AG09319 (cell line): ENCODE measurements at regions not wholly inside any gene's neighbourhood (a gene's known extent, or its start where the extent isn't known, plus 50 kb on each side); places are given as distances from the start of the nearest gene placed in this dataset.

Source experiments
- DNase-seq: peaks from one replicate; pipeline ENCODE4 v3.0.0-alpha.2; 2010; ENCODE audit warnings: low read depth; ENCODE audit errors: extremely low read depth
- TF ChIP-seq, protein P1 (sequence below): IDR thresholded peaks from 2 replicates; pipeline ENCODE4 v1.5.1; 2011; ENCODE audit warnings: low read depth, mild to moderate bottlenecking, inconsistent platforms, low read length, moderate library complexity

DNA sequence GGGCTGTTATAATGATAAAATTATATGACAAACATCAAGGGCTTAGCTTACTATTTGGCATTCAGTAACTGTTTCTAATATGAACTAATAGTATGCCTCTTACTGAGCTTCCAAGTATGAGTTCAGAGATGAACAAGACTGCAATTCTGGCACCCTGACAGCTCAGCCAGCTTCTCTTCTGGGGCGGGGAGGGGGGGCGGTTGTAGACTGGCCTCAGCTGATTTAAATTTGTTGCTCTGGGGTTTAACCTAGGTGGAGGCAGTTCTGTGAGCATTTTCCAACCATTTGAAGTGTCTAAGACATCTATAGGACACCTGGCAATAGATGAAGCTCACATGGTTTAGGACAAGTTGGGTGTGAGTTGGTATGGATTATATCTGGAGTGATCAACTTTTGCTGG is 401.9 kb downstream of the QKI start:
- TF ChIP-seq, protein P1, sequence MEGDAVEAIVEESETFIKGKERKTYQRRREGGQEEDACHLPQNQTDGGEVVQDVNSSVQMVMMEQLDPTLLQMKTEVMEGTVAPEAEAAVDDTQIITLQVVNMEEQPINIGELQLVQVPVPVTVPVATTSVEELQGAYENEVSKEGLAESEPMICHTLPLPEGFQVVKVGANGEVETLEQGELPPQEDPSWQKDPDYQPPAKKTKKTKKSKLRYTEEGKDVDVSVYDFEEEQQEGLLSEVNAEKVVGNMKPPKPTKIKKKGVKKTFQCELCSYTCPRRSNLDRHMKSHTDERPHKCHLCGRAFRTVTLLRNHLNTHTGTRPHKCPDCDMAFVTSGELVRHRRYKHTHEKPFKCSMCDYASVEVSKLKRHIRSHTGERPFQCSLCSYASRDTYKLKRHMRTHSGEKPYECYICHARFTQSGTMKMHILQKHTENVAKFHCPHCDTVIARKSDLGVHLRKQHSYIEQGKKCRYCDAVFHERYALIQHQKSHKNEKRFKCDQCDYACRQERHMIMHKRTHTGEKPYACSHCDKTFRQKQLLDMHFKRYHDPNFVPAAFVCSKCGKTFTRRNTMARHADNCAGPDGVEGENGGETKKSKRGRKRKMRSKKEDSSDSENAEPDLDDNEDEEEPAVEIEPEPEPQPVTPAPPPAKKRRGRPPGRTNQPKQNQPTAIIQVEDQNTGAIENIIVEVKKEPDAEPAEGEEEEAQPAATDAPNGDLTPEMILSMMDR: no peak
- DNase-seq: no peak

DNA sequence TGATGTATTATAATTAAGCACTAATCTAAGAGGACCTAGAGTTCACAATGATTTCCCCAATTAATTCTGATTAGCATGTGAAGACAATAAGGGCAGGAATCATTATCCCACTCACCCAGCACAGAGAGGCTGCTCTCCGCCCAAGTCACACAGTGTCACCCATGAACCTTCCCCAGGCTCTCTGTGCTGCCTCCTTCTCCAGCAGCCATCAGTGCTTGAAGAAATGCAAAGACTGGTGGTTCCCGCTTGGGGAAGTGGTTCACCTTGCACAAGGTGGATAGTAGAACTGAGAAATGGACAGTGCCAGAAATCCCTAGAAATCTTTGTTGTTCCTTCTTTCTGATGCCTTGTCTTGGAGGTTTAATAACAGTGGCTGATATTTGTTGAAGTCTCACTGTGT is 401.3 kb downstream of the QKI start:
- TF ChIP-seq, protein P1: no peak

DNA sequence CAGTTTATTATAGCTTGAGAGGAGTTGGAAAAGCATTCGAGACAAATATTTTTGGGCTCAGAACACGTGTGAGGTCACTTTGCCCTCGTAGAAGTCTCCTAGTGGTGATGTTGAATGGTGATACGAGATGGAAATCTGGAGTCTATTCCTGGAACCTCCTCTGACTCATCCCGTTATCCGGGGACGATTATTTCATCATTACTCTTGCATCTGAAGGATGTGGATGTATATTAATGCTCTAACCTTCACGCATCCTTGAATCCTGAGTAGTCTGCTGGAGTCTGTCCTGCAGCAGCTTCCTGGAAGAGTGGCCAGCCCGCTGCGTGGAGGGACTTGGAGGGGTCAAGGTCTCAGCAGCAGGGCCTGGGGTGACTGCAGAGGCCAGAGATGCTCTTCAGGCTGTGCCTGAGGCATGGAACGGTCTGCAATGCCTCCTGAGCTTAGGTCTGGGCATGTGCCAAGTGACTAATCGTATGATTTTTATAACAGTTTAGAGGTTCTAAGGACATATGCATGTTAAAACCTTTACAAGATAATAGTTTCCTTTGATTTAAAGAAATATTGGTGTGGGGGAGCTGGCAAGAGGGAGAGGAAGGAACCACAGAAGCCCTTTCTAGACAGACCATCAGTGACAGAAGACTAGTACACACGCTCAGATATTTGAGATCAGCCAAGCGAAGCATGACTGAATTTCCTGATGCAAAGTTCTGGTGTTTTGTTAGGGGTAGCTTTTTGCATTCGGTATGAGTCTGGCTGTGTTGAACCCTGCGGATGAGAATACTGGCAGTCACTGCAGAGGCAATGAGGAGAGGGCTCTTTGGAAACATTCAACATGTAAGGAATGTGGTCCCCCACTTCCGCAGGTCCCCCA is 400.2 kb downstream of the QKI start:
- DNase-seq: peak; percentile 82
- TF ChIP-seq, protein P1: peak; percentile 33

More for the DNA sequence above, 401.3 kb downstream of the QKI start:
- DNase-seq: no peak

DNA sequence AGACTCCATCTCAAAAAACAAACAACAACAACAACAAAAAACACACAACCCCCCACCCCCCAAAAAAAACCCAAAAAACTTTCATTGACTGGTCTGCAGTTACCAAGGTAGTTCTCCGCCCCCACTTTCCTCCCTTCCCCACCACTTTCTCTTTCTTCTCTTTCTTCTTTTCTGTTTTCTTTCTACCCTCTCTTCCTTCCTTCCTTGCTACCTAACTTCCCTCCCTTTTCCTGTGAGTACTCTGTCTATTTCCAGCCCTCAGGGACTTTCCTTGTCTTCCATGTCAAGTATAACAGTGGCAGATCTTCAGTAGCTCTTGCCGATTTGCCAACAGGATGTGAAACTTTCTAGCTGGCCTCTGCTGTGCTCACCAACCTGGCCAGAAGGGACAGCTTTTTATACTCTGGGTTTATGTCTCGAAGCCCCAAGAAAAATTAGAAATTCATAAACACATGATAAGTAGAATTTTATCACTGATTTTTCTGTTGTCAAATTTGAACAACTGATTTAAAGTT is 399.5 kb downstream of the QKI start:
- DNase-seq: no peak

DNA sequence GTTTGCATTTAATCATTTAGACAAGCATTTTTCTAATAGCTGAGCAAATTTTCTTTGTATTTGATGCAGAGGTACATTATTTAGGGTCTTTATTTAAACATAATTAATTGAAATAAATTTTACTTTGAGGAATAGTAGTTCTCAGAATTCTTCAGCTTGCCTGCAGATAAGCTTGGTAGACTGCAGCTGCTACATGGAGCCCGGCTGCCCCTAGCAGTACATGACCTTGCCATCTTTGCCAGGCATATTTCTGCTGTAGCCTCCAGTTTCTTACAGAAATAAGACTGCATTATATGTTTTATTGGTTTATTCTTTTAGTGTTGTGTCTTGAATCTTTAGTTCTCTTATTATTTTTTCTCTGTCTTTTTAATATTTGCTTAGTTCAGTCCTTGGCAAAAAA is 396.8 kb downstream of the QKI start:
- TF ChIP-seq, protein P1: no peak
- no peak for DNase-seq

More for the DNA sequence above, 399.5 kb downstream of the QKI start:
- TF ChIP-seq, protein P1: no peak

DNA sequence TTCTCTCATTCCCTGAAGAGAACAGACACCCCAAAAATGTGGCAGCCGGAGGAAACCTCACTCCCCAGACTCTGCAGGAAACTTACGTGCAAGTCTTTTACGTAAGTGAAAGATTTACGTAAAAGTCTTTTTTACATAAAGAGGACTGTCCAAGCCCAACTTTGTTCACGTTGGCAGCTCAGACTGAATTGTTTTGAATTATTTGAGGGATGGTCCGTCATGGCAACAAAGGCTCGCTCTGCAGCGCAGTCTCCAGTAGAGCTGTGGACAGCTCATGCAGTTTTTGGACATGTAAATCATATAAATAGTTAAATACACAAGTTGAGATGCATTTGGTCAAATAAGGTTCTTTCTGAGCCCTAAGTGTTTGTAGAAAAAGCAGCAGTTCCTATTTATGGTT is 394.8 kb downstream of the QKI start:
- DNase-seq: no peak
- TF ChIP-seq, protein P1: no peak

DNA sequence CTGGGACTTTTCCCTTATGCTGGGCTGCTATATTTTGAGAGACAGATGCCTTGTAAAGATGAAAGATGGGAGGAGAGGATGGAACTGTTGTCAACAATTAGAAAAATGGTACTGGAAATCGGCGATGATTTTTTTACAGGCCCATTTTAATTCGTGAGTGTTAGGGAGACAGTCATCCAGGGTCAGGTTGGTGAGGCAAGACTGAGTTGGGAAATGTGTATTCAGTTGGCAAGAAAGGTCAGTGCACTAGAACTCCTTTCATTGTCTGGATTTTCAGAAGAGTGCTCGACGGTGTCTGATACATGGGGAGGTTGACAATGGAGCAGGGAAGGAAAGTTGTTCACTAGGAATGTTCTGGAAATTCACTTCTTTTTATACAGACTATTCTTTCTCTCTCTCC is 394.4 kb downstream of the QKI start:
- TF ChIP-seq, protein P1: no peak
- DNase-seq: no peak
